Adrenal gland (tissue), 9 donors: ENCODE measurements at regions not wholly inside any gene's neighbourhood (a gene's known extent, or its start where the extent isn't known, plus 50 kb on each side); places are given as distances from the start of the nearest gene placed in this dataset.

Source experiments
- DNase-seq, 7 donors: peaks; one replicate each; pipeline ENCODE4 v3.0.0-alpha.2; 2019 to 2020
- H3K27ac ChIP-seq, 5 donors: fragments of 200-600 bp; sonication (generic) in 4 of 5; 1 replicate in 3 of 5; 2 replicates in 2 of 5; pipeline versions ENCODE4 v1.5.1 to v1.8.0; 2016 to 2020; ENCODE audit warnings: mild to moderate bottlenecking in 1 of 5
- H3K27me3 ChIP-seq: fragments of 200-600 bp; 2 replicates; pipeline ENCODE4 v1.8.0; 2021
- H3K36me3 ChIP-seq, 2 donors: fragments of 200-600 bp; replicated peaks in 1 of 2; 1 replicate in 1 of 2; 2 replicates in 1 of 2; pipeline versions ENCODE4 v1.5.1 to v1.8.0; 2018 to 2022
- H3K4me1 ChIP-seq, 2 donors: fragments of 200-600 bp; replicated peaks in 1 of 2; 1 replicate in 1 of 2; 2 replicates in 1 of 2; pipeline versions ENCODE4 v1.5.1 to v1.8.0; 2018 to 2021
- H3K4me3 ChIP-seq, 4 donors: fragments of 200-600 bp; sonication (generic) in 3 of 4; one replicate each; pipeline ENCODE4 v1.5.1; 2016 to 2018
- H3K9me3 ChIP-seq, 3 donors: fragments of 200-600 bp; sonication (generic) in 1 of 3; replicated peaks in 1 of 3; 1 replicate in 2 of 3; 2 replicates in 1 of 3; pipeline versions ENCODE4 v1.5.1 to v1.8.0; 2016 to 2021
- CTCF ChIP-seq, 6 experiments: fragments of 450-650 bp in 4 of 6; fragments of 200-600 bp in 2 of 6; sonication (generic) in 1 of 6; IDR thresholded peaks; 1 replicate in 5 of 6; 2 replicates in 1 of 6; pipeline versions ENCODE4 v1.5.1 to v1.8.0; 2016 to 2021; ENCODE audit warnings: antibody characterized with exemption in 6 of 6, mild to moderate bottlenecking in 2 of 6, moderate library complexity in 1 of 6
- POLR2A ChIP-seq, 2 donors: fragments of 450-650 bp; IDR thresholded peaks; one replicate each; pipeline ENCODE4 v1.6.1; 2017; ENCODE audit warnings: antibody characterized with exemption in 2 of 2, mild to moderate bottlenecking in 2 of 2, moderate library complexity in 1 of 2
- WGBS, 4 donors: extraction: QIAGEN DNeasy Blood & Tissue Kit in 2 of 4; methylation state at CpG; one replicate each; pipeline versions ENCODE4 v1.1.5 to v1.1.7; 2013 to 2017; 5-methylcytosine and 5-hydroxymethylcytosine counted together
- intact Hi-C, 2 donors: fragments of 100-400 bp; cut with DNase I; formaldehyde crosslinking; loops; one replicate each; pipeline versions ENCODE4 v1.14.1 to v1.15.0; 2022 to 2023
- donor health status: healthy with polysubstance abuse.
- donor health status: Bipolar disorder and iron deficiency.
- donor health status: DM: yes; HTN: yes; CAD: no.
- donor health status: DM: no; HTN: no; CAD: no.
- donor health status: DM: no; HTN: no; CAD: no.

GRCh38 chr3:30500666-30501399, 105.6 kb upstream of the TGFBR2 start:
- H3K27ac ChIP-seq = no peak overlapping the region
- intact Hi-C loops = no loop called here
- no peaks in the 10 kb centered on the region for H3K27me3 ChIP-seq
- no peaks in the 10 kb centered on the region for H3K9me3 ChIP-seq
- TF ChIP-seq CTCF (IDR thresholded peaks at IDR 0.05) = no peak
- H3K36me3 ChIP-seq = no peaks in the 10 kb centered on the region
- peaks cover 0 to 13% of the 10 kb centered on the region in 2 donors for H3K4me1 ChIP-seq
- no peak for DNase-seq
- WGBS, 4 donors = 83 to 89% (median 87%) methylated on average over 7 of the region's 7 CpGs
- H3K4me3 ChIP-seq = no peak overlapping the region

- Histone ChIP-seq H3K9me3 (no peaks in the 10 kb centered on the region), H3K27me3 (no peaks in the 10 kb centered on the region), H3K36me3 (no peaks in the 10 kb centered on the region), H3K4me1 (peaks cover 0 to 13% of the 10 kb centered on the region in 2 donors), H3K27ac (no peak overlapping the region), H3K4me3 (no peak overlapping the region)
- intact Hi-C loops = no loop called here
- no peak for DNase-seq
- no peak for TF ChIP-seq CTCF (IDR thresholded peaks at IDR 0.05)
- TF ChIP-seq POLR2A (IDR thresholded peaks at IDR 0.05) = no peak
Observed at GRCh38 chr3:30501526-30501925, 104.9 kb upstream of the TGFBR2 start.

- H3K4me1 ChIP-seq = peaks cover 0 to 9% of the 10 kb centered on the region in 2 donors
- WGBS, 4 donors = 80 to 92% (median 83%) methylated on average over 2 of the region's 2 CpGs
- intact Hi-C loops = no loop called here
- TF ChIP-seq POLR2A (IDR thresholded peaks at IDR 0.05) (no peak), CTCF (IDR thresholded peaks at IDR 0.05) (no peak)
- H3K9me3 ChIP-seq = no peaks in the 10 kb centered on the region
- H3K27ac ChIP-seq = no peak overlapping the region
- H3K4me3 ChIP-seq = no peak overlapping the region
- H3K36me3 ChIP-seq = no peaks in the 10 kb centered on the region
- no peak for DNase-seq
- H3K27me3 ChIP-seq = no peaks in the 10 kb centered on the region
Observed at GRCh38 chr3:30502051-30502741, 104.2 kb upstream of the TGFBR2 start.

- no peak overlapping the region for H3K4me3 ChIP-seq
- WGBS, 4 donors = 69 to 89% (median 83%) methylated on average over 1 of the region's 1 CpG
- DNase-seq = no peak
- H3K36me3 ChIP-seq = no peaks in the 10 kb centered on the region
- no peaks in the 10 kb centered on the region for H3K9me3 ChIP-seq
- no peaks in the 10 kb centered on the region for H3K27me3 ChIP-seq
- no peak overlapping the region for H3K27ac ChIP-seq
- intact Hi-C loops = no loop called here
- peaks cover 0 to 6% of the 10 kb centered on the region in 2 donors for H3K4me1 ChIP-seq
- TF ChIP-seq POLR2A (IDR thresholded peaks at IDR 0.05) = no peak
- no peak for TF ChIP-seq CTCF (IDR thresholded peaks at IDR 0.05)
Observed at GRCh38 chr3:30502742-30503073, 103.7 kb upstream of the TGFBR2 start.
